HTR-8/SVneo (cell line): ENCODE measurements at regions not wholly inside any gene's neighbourhood (a gene's known extent, or its start where the extent isn't known, plus 50 kb on each side); places are given as distances from the start of the nearest gene placed in this dataset.
"Not testable (repeated sequence)": the region's sequence is repeated elsewhere in the genome, so short reads cannot be mapped to it uniquely, and the experiment has no call there.

Experiments used
- DNase-seq: peaks from one replicate; pipeline ENCODE4 v3.0.0; 2011; ENCODE audit warnings: low spot score, mixed read lengths; ENCODE audit not compliant: insufficient read length
- FAIRE-seq: peaks from 2 replicates; lab custom pipeline; 2011; peaks lifted over from hg19 to GRCh38; lab: Jason Lieb, UNC

GRCh38 chr6:23731609-23732008, 394.4 kb upstream of the NRSN1 start:
- FAIRE-seq: no peak

GRCh38 chr6:23732521-23732920, 393.5 kb upstream of the NRSN1 start:
- no peak for DNase-seq
- no peak for FAIRE-seq

More at GRCh38 chr6:23731609-23732008, 394.4 kb upstream of the NRSN1 start:
- DNase-seq: no peak

GRCh38 chr6:23735151-23735550, 390.9 kb upstream of the NRSN1 start:
- DNase-seq (no peak), FAIRE-seq (no peak)

GRCh38 chr6:23736577-23736976, 389.4 kb upstream of the NRSN1 start:
- FAIRE-seq: no peak
- DNase-seq: no peak

- DNase-seq: no peak
- FAIRE-seq: no peak
These were observed 378.8 kb upstream of the NRSN1 start for GRCh38 chr6:23747239-23747638.

GRCh38 chr6:23752414-23752813, 373.6 kb upstream of the NRSN1 start:
- FAIRE-seq: no peak

GRCh38 chr6:23754197-23754596, 371.8 kb upstream of the NRSN1 start:
- FAIRE-seq (no peak), DNase-seq (no peak)

More at GRCh38 chr6:23752414-23752813, 373.6 kb upstream of the NRSN1 start:
- no peak for DNase-seq

GRCh38 chr6:23775127-23775526, 350.9 kb upstream of the NRSN1 start:
- FAIRE-seq (no peak), DNase-seq (no peak)

- FAIRE-seq: no peak
These were observed 342.1 kb upstream of the NRSN1 start for GRCh38 chr6:23783901-23784300.

GRCh38 chr6:23784301-23784919, 341.6 kb upstream of the NRSN1 start:
- DNase-seq (no peak), FAIRE-seq (no peak)

More at GRCh38 chr6:23783901-23784300, 342.1 kb upstream of the NRSN1 start:
- DNase-seq: no peak

- no peak for DNase-seq
- no peak for FAIRE-seq
These were observed 335.3 kb upstream of the NRSN1 start for GRCh38 chr6:23790756-23791155.

- no peak for FAIRE-seq
- DNase-seq: no peak
These were observed 329.0 kb upstream of the NRSN1 start for GRCh38 chr6:23797041-23797440.

GRCh38 chr6:23804289-23804688, 321.7 kb upstream of the NRSN1 start:
- not testable (repeated sequence) for DNase-seq, FAIRE-seq

- not testable (repeated sequence) for DNase-seq, FAIRE-seq
These were observed 304.9 kb upstream of the NRSN1 start for GRCh38 chr6:23821141-23821540.

- DNase-seq (no peak), FAIRE-seq (no peak)
These were observed 302.6 kb upstream of the NRSN1 start for GRCh38 chr6:23823421-23823820.

GRCh38 chr6:23826572-23826971, 299.4 kb upstream of the NRSN1 start:
- DNase-seq: no peak
- FAIRE-seq: no peak

- FAIRE-seq: no peak
These were observed 297.2 kb upstream of the NRSN1 start for GRCh38 chr6:23828861-23829260.

GRCh38 chr6:23841116-23841515, 284.9 kb upstream of the NRSN1 start:
- DNase-seq (no peak), FAIRE-seq (no peak)

More at GRCh38 chr6:23828861-23829260, 297.2 kb upstream of the NRSN1 start:
- no peak for DNase-seq

GRCh38 chr6:23842760-23843159, 283.3 kb upstream of the NRSN1 start:
- no peak for FAIRE-seq
- no peak for DNase-seq

GRCh38 chr6:23851522-23851921, 274.5 kb upstream of the NRSN1 start:
- no peak for FAIRE-seq

GRCh38 chr6:23853566-23854133, 272.4 kb upstream of the NRSN1 start:
- not testable (repeated sequence) for DNase-seq, FAIRE-seq

More at GRCh38 chr6:23851522-23851921, 274.5 kb upstream of the NRSN1 start:
- no peak for DNase-seq

- FAIRE-seq: not testable (repeated sequence)
These were observed 271.9 kb upstream of the NRSN1 start for GRCh38 chr6:23854154-23854553.

More at GRCh38 chr6:23854154-23854553, 271.9 kb upstream of the NRSN1 start:
- DNase-seq: not testable (repeated sequence)
